Stimulated activated CD4-positive, alpha-beta T cell treated with anti-CD3 and anti-CD28 coated beads, Interleukin-12 subunit alpha, Interleukin-12 subunit beta, amount 100 ng/mL, for 24 hours (primary cell): ENCODE measurements at regions not wholly inside any gene's neighbourhood (a gene's known extent, or its start where the extent isn't known, plus 50 kb on each side); places are given as distances from the start of the nearest gene placed in this dataset.

Experiments used
- DNase-seq, 2 experiments: peaks; one replicate each; pipeline ENCODE4 v3.0.0-alpha.2; 2020; ENCODE audit warnings: low read depth in 2 of 2

DNA sequence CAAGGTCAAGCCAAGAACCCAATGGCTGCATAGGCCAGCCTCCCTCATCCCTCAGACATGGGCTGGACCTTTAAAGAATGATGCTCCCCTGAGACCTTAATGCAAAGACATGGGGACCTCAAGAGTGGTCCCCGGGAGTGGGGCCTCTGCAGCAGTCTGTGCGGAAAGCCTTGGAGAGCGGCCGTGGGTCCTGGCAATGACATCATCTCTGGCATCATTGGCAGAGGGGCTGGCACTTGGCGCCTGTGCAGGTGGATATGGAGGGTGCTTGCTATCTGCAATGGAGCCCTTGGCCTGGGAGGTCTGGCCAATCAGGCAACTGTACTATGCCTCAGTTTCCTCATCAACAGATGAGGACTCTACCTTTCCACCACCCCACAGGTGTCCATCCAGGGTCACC is 365.5 kb upstream of the MKI67 start:
- no peak for DNase-seq

DNA sequence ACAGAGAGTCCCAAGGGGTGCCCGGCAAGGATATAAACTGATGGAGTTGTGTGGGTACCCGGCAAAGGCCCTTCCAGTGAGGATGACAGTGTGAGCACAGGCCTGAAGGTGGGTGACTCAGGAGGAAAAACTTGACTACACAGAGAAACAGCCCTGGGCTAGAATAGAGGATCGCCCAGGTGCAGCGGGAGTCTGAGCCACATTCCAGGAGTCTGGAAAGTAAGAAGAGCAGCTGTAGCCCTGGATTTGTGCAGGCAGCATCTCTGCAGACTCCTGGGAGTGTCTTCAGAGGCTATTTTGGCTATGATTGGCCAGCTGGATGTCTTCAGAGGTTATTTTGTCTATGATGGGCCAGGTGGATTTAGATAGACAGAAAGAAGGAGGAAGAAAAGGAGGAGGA is 367.6 kb upstream of the MKI67 start:
- no peak for DNase-seq

DNA sequence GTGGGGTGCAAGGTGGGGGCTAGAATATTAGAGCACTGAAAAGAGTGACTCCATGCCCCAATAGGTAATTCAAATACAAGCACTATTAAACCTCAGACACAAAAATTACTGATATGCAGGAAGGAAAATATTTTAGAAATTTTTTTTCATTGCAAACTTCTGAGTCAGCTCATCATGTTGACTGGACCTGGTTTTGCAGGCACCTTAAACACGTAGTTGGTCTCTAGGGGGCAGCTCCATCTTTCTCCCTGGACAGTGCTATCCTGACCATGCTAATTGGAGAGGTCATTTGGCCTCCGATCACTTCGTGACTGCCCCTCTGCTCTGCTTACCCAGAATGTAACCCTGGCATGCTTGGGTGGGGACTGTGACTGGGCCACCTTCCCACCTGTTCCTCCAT is 368.4 kb upstream of the MKI67 start:
- DNase-seq: no peak

DNA sequence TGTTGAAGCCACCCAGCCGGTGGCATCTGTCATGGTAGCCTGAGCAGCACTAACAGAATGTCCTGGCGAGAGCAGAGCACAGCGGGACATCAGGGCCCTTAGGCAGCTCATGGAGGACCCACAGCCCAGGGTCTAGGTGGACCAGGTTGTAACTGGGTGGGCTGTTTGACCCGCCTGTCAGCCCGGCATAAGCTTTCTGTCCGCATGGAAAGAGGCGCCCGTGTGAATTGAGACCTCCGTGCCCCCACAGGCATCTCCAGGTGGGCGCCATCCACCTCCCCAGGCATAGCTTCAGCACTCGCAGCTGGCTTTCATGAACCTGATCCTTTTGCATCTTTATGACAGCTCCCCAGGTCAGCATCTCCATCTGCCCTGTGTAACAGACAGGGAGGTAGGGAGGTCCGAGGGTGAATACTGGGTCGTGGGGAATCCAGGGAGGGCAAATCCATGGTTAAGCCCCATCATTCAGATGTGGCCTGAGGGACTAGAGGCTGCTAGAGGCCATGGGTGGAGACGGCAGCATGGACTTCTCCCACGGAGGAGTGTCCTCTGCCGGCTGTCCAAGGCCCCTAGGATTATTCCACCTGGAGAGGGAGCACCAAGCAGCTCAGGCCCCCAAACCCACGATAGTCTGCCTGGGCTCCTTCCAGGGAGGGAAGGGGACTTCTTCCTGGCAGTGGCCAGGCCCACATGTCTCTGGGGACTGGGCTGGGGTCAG is 371.6 kb upstream of the MKI67 start:
- DNase-seq: no peak

DNA sequence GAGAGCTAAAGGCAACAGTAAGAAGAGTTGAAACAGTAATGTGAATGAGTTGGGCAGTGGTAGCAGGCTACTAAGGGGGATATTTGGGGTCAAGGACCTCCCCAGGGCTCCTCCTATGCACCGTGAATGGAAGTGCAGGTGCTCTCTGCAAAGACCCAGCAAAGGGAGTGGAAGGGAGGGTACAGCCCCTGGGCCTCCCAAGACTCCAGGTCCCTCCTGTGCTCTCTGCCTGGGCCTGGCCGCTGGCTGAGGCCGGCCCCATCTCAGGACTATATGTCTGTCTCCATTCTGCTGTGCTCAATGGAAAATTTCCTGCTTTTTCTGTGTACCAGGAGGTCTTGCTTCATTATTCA is 372.1 kb upstream of the MKI67 start:
- no peak for DNase-seq

DNA sequence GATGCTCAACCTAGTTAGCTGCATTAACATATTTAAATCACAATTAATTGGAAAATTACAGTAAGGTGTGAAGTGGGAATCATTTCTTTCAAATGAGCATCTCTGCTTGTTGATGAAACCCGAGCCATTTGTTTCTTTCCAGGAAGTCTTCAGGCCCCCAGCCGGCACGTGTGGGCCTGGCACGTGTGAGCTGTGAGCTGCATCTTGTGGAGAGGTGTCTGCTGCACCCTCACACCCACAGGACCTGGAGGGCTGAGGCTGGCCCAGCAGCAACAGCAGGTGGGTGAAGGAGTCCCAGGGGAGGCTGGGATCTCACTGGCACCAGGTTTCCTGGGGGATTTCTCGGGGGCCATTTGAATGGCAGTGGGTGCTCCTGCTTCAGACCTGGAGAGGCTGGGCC is 372.5 kb upstream of the MKI67 start:
- no peak for DNase-seq

DNA sequence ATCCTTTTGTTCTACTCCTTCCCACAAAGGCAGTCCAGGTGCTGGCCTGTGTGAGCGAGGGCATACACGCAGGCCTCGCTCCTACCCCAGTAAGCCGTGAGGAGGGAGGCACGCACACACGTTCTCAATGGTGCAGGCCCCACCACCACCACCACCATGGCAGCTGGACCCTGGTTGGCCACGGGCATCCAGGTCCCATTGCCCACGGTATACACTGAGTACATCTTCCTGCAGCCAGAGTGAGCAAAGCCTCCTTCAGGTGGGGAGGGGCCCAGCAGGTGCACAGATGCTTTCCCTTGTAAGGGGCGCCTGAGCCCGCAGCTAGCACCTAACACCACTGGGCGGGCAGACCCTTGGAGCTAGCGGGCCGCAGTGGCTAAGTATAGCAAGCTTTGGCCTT is 373.3 kb upstream of the MKI67 start:
- DNase-seq: no peak

DNA sequence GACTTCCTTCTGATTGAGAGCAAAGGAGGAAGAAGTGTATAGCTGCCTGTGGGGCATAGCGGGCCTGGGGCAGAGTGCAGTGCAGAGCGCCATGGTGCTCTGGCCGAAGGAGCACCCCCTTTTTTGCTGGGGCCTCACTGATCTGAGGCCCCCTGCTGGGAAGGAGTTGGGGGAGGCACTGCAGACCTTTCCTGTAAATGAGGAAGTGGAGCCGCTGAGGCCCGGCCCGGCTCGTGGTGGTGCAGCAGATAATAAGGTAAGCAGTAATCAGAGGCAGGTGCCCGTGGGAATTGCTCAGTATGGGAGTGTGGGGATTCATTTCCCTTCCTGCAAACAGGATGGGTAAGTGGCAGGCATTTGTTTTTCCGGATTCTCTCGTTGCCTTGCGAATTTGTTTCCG is 373.7 kb upstream of the MKI67 start:
- no peak for DNase-seq

DNA sequence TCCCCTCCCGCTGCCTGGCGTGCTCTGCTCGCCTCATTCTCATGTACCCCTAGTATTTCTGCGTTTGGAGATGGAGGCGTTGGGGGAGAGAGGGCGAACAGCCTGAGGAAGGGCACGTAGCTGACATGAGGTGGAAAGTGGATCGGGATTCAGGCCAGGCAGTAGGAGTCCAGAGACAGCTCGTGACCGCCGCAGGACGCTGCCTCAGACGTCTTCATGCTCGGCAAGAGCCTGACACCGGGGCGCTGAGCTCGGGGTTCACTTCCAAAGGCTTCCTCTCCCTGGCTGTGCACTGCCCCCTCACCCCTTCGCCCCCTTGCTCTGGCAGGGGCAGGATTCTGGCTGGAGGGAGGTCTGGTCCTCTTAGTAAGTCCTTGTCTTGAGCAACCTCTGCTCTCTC is 374.4 kb upstream of the MKI67 start:
- DNase-seq: no peak

DNA sequence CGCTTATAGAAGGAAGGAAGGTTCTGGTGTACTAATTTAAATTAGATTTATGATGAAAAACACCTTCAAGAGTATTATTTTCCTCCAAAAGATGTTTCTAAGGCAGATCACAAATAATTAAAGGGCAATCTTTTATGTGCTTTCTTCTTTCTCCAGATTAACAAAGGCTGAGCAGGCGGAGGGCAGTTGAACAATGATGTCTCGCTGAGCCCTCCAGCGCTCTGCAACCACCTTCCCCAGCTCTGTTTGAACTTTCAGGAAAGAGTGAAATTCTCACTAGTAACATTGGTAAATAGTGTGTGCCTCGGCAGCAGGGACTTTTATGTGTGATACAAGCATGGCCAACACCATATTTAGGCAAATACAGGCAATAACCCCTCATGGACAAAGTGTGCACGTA is 379.1 kb upstream of the MKI67 start:
- DNase-seq: no peak

DNA sequence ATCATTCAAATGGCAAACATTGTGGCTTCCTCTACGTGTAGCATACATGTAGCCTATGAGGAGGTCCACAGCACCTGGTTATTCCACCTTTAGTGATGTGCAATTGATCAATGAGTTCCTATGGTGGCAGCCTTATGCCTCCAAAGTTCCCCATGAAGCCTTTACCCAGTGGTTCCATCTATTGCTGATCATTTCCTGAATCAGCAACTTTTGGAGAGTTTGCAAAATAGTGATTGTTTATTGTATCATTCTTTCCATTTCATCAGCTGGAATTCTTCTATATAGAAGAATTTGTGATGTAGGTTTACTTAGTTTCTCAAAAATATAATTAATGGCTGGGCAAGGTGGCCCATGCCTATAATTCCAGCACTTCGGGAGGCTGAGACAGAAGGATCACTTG is 380.2 kb upstream of the MKI67 start:
- DNase-seq: no peak

DNA sequence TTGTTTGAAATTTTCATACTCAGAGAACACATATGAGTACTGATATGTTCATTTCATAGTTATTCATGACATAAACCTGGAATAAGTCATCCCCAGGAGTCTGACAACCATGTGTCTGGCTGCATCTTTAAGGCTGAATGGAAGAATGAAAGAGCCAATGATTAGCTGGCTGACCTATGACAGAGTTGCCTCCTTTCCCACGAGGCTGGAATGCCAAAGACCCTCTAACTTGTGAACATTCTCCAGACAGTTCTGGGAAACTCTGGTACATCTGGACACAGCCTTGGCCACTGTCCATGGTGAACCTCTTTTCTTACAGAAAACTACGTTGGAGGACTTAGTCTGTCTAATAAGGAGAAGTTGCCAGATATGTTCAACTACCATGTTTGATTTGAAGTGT is 380.8 kb upstream of the MKI67 start:
- no peak for DNase-seq

DNA sequence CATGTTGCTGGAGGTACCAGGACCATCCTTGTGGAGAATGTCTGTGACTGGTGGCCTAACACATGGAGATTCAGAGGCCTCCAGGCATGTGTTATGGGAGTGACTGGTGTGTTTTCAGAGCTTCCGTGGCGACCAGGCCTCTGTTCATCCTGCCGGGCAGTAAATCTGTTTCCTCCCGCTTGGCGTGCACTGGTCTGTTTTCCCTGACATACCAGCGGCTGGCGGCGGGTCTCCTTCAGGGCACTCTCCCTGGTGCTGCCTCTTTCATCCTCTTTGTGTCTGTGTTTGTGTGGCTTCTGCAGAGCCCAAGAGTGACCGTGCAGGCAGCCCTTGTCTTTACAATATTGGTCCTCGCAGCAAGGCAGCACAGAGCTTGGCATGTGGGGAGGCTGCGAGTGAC is 385.1 kb upstream of the MKI67 start:
- no peak for DNase-seq

DNA sequence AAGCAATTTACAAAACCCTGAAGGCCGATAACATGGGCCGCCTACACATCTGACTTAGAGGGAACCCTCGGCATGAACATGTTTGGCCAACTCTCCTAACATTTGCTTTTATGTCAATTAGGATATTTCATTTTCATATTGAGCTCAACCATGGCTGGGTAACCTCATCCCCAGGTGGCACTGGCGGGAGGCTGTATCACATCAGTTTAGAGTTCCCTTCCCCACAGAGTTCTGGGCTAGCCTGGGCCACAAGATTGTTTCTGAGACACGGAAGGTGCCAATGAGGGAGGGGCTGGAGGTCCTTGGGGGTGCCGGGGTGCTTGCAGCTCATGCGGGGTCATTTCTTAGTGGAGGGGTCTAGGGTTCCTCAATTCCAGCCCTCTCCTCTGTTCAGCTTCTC is 386.5 kb upstream of the MKI67 start:
- no peak for DNase-seq

DNA sequence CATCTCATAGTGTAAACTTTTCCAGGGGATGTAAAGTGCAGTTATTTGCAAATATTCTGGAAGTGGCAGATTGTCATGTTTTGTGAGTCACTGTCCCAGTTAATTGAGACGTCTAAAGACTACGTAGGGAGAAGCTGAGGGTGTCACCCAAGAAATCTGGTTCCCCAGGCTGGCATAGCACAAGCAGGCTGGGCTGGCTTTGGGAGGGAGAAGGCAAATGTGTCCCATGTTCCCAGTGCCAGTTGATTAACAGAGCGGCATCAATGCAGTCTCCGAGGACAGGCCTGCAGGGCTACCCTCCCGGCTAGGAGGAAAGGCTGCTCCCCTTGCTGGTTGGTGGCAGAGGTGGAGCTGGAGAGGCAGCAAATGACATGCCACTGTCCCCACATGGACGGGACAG is 388.3 kb upstream of the MKI67 start:
- DNase-seq: no peak

DNA sequence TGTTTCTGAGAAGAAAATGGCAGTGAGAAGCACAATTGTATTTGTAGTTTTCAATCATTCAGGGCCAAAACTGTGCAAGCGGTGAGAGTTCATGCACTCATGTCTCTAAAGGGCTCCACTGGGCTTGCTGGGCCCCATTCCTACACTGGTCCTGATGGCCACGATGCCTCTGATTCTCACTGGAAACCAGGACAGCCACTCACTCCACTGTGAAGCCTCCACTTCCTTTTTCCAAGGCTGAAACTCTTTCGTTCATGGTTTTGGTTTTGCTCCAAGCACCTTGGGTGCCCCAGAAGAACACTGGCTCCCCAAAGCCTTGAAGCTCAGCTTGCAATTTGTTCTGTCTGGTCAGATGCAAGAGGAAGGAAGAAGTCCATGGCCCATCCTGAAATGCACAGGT is 390.0 kb upstream of the MKI67 start:
- DNase-seq: no peak

DNA sequence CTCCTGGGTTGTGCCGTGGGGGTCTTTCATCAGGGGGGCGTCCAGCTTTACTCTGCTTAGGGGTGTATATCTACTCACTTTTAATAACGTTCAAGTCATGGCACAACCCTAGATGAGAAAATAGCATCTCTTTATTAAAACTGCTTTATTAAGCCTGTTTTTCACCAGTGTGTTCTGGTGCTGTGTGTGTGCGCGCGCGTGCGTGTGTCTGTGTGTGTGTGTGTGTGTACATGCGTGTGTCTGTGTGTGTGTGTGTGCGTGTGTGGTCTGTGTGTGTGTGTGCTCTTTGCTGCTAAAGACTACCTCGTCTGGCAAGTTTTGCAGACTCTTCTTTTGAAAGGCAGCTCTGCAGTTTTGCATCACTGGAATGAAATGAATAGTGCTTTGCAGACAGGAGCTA is 390.9 kb upstream of the MKI67 start:
- DNase-seq: no peak

DNA sequence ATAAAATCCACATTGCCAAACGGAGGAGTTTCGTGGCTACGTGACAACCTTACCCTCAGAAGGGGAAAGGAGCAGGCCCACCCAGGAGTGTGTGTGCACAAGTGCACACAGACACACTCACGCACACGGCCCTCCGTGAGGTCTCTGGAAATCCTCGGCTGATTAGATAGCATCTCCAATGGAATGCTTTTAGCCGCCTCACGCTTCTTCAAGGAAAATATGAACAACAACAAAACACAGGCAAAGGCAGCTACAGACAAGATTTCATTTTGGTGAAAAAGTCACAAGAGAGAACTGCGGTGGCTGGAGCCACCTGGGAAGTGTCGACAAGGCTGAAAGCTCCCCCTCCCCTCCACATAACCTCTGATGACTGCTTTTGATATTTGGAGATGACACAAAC is 391.8 kb upstream of the MKI67 start:
- DNase-seq: no peak

DNA sequence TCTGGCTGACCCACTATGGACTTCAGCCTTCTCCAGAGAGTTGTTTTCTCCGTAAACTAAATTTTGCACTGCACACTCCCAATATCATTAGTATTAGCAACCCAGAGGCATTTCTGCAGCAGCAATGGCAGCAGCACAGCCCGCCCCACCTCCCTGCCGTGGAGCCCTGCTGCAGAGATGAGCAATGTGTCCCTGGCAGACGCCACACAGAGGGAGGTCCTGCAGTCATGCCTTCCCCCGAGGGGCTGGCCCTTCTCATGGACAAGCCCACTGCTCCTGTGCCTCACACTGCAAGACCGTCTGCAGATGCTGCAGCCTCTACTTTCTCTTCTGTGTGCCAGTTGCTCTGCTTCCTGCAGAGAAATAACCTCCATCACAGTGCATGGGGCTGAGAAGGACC is 393.4 kb upstream of the MKI67 start:
- no peak for DNase-seq

DNA sequence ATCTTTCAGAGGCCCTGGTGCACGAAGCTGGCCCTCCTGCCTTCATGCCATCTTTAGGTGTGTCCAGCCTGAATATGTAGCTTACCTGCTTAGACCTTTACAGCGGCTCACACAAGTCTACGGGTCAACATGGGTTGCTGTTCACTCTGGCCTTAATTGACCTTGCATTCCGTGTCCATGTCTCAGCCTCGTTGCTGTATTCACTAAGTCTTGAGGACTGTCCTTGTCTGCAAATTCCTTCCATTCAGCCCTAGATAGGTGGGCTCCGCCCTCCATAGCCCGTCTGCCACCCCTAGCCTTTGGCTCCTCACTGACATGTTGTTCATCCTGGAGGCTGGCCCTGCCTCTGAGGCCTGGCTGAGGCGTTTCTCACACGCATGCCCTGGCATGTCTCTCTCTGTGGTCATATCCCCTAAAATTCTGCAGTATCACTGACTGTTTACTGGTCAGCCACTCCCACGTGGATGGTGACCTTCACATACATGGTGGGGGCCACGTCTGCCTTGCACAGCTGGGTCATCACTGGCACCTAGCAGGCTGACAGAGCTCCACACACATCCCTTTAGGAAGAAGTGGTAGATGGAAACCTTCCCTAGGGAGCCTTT is 394.1 kb upstream of the MKI67 start:
- DNase-seq: no peak

DNA sequence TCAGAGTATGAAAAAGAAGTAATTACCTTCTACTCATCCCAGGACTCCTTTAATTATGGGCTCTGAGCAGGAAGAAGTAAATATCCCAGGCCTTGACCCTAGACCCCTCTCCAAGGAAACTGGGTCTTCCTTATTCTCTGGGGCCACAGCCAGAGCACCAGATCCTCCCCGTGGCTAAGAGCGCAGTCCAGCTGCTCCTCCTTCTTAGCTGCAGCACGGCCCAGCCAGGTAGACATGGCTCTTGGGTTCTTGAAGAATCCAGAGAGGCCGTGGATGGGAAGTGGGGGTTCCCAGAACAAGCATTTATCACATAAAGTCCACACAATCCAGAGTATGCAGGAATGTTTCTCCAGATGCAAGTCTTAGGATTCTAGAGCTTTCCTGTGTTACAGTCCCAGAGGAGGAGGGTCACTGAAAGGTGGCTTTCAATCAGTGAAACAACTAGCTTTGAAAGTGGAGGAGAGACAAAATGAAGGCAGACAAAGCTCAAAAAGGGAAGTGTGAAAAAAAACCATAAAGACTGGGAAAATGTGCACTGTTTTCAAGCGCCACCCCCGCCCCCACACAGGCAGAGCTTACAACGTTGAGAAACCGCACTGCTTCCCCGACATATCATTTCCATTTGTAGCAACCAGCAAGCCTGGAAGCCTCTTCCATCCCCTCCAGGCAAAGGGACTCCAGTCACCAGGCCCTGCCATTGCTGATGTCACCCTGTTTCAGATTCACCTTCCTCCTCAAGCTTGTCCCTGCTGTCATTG is 396.5 kb upstream of the MKI67 start:
- DNase-seq: no peak

DNA sequence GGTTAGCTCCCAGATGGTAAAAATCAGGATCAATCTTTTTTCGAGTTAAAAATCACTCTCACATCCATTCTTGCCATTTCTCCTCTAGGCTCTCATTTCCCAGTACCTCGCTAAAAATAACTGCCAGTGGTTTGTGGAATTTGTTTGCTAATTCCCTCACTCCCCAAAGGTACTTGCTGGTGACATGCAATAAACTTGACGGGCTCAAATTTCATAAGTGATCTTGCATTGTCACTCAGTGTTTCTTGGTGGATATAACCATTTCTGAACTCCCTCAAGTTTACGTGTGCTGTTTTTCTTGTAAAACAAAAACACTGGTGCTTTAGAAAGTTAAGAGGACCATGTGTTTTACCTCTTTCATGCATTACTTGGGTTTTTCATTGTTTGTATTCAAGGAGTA is 399.2 kb upstream of the MKI67 start:
- no peak for DNase-seq

DNA sequence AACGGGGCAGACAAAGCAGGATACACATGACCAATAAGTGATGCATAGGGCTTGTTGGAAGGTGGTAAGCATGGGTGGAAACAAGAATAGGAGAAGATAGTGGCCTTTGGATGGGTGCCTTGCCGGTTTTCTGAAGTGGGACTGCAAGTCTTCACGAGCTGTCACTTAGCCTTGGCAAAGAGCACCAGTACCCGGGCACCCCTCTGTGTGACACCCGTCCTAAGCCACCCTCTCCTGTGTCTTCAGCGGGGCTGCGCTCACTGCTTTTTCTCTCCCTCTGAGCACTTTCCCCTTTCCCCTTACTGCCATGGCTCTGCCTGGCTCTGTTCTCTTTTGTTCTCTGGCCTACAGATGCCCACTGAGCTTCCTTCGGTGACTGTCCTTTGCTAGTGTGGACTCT is 399.7 kb upstream of the MKI67 start:
- DNase-seq: no peak
